ENCODE measurements at regions not wholly inside any gene's neighbourhood (a gene's known extent, or its start where the extent isn't known, plus 50 kb on each side); places are given as distances from the start of the nearest gene placed in this dataset.

- H3K4me3 ChIP-seq (ENCODE audit: insufficient read length, low read depth), result no peak overlapping the region
- H3K27me3 ChIP-seq (ENCODE audit: insufficient read depth, insufficient read length), result no peaks in the 10 kb centered on the region
- no peaks in the 10 kb centered on the region for H3K4me1 ChIP-seq (ENCODE audit: insufficient read depth, insufficient read length)
- H3K9ac ChIP-seq (ENCODE audit: insufficient read length, low read depth), result no peak overlapping the region
- no peaks in the 10 kb centered on the region for H3K36me3 ChIP-seq (ENCODE audit: insufficient read depth, insufficient read length, low read length)
- H3K9me3 ChIP-seq (ENCODE audit: insufficient read depth, low read length), result no peaks in the 10 kb centered on the region
- DNase-seq (ENCODE audit: low read depth, low spot score), result no peak
- TF ChIP-seq SUZ12 (IDR thresholded peaks at IDR 0.05; ENCODE audit: extremely low read depth, insufficient read depth, insufficient read length), result no peak
- TF ChIP-seq ZNF274 (IDR thresholded peaks at IDR 0.05; ENCODE audit: low read depth, low read length), result no peak
- TF ChIP-seq YY1 (IDR thresholded peaks at IDR 0.05; ENCODE audit: insufficient read depth, insufficient read length), result no peak
These were observed 69.4 kb upstream of the ARHGAP28 start for GRCh38 chr18:6659963-6660725.

GRCh38 chr18:6661692-6662415 is 67.7 kb upstream of the ARHGAP28 start:
- Histone ChIP-seq H3K9me3 (ENCODE audit: insufficient read depth, low read length) (no peaks in the 10 kb centered on the region), H3K9ac (ENCODE audit: insufficient read length, low read depth) (no peak overlapping the region), H3K27me3 (ENCODE audit: insufficient read depth, insufficient read length) (no peaks in the 10 kb centered on the region), H3K4me3 (ENCODE audit: insufficient read length, low read depth) (no peak overlapping the region), H3K4me1 (ENCODE audit: insufficient read depth, insufficient read length) (no peaks in the 10 kb centered on the region), H3K36me3 (ENCODE audit: insufficient read depth, insufficient read length, low read length) (no peaks in the 10 kb centered on the region)
- TF ChIP-seq SUZ12 (IDR thresholded peaks at IDR 0.05; ENCODE audit: extremely low read depth, insufficient read depth, insufficient read length) (no peak), ZNF274 (IDR thresholded peaks at IDR 0.05; ENCODE audit: low read depth, low read length) (no peak), YY1 (IDR thresholded peaks at IDR 0.05; ENCODE audit: insufficient read depth, insufficient read length) (no peak)
- no peak for DNase-seq (ENCODE audit: low read depth, low spot score)

DNA sequence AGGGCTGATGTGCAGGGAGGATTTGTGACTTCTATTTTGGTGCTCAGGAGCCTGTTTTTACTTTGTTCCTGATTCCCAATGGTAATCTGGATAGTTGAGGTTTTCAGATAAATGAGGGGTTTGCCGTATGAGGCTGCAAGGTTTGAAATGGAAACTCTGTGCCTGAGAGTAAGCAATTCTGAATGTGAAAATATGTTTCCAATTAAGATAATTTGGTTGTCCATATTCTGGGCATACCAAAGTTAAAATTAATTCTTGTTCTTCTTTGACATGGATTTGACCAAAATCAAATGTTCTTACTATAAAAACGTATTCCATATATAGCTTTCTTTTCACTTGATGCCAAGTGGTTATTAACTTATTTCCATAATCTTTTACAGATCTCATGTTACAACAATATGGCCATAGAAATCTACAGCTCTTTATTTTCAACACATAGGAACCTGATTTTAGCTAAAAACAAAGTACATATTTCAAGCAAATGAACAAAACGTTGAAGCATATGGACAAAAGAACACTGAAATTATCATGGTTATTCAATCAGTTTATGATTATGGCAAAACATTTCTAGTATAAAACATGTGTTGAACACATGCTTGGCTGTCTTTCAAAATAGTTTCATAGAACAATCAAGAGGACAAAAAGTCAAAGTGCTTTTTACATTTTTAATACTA is 63.4 kb upstream of the ARHGAP28 start:
- Histone ChIP-seq H3K27me3 (ENCODE audit: insufficient read depth, insufficient read length) (no peaks in the 10 kb centered on the region), H3K9me3 (ENCODE audit: insufficient read depth, low read length) (no peaks in the 10 kb centered on the region), H3K9ac (ENCODE audit: insufficient read length, low read depth) (no peak overlapping the region), H3K4me3 (ENCODE audit: insufficient read length, low read depth) (no peak overlapping the region), H3K36me3 (ENCODE audit: insufficient read depth, insufficient read length, low read length) (no peaks in the 10 kb centered on the region), H3K4me1 (ENCODE audit: insufficient read depth, insufficient read length) (no peaks in the 10 kb centered on the region)
- no peak for DNase-seq (ENCODE audit: low read depth, low spot score)
- no peak for TF ChIP-seq SUZ12 (IDR thresholded peaks at IDR 0.05; ENCODE audit: extremely low read depth, insufficient read depth, insufficient read length)
- TF ChIP-seq ZNF274 (IDR thresholded peaks at IDR 0.05; ENCODE audit: low read depth, low read length), result no peak
- no peak for TF ChIP-seq YY1 (IDR thresholded peaks at IDR 0.05; ENCODE audit: insufficient read depth, insufficient read length)

DNA sequence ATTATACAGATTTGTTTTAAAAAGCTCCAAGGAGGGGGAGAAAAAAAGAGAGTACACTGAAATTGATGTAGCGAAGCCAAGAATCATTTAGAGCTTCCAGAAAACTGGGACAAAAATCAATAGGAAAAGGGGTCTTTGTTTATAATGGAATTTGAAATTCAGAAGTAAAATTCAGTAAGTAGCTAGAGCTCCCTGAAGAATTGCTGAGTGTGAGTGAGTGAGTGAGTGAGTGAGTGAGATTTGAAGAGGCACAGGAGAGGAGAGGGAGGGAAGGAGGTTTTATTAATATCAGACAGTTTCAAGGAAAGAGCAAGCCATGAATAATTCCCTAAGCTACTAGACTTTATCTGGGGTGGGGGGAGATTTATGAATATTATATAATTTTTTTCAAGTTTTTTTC is 60.7 kb upstream of the ARHGAP28 start:
- no peaks in the 10 kb centered on the region for H3K4me1 ChIP-seq (ENCODE audit: insufficient read depth, insufficient read length)
- H3K4me3 ChIP-seq (ENCODE audit: insufficient read length, low read depth), result no peak overlapping the region
- H3K9ac ChIP-seq (ENCODE audit: insufficient read length, low read depth), result no peak overlapping the region
- no peaks in the 10 kb centered on the region for H3K27me3 ChIP-seq (ENCODE audit: insufficient read depth, insufficient read length)
- DNase-seq (ENCODE audit: low read depth, low spot score), result no peak
- TF ChIP-seq ZNF274 (IDR thresholded peaks at IDR 0.05; ENCODE audit: low read depth, low read length) (no peak), YY1 (IDR thresholded peaks at IDR 0.05; ENCODE audit: insufficient read depth, insufficient read length) (no peak), SUZ12 (IDR thresholded peaks at IDR 0.05; ENCODE audit: extremely low read depth, insufficient read depth, insufficient read length) (no peak)
- H3K9me3 ChIP-seq (ENCODE audit: insufficient read depth, low read length), result no peaks in the 10 kb centered on the region
- no peaks in the 10 kb centered on the region for H3K36me3 ChIP-seq (ENCODE audit: insufficient read depth, insufficient read length, low read length)

- Histone ChIP-seq H3K4me3 (ENCODE audit: insufficient read length, low read depth) (no peak overlapping the region), H3K9ac (ENCODE audit: insufficient read length, low read depth) (no peak overlapping the region), H3K27me3 (ENCODE audit: insufficient read depth, insufficient read length) (no peaks in the 10 kb centered on the region), H3K36me3 (ENCODE audit: insufficient read depth, insufficient read length, low read length) (no peaks in the 10 kb centered on the region), H3K9me3 (ENCODE audit: insufficient read depth, low read length) (no peaks in the 10 kb centered on the region), H3K4me1 (ENCODE audit: insufficient read depth, insufficient read length) (no peaks in the 10 kb centered on the region)
- TF ChIP-seq ZNF274 (IDR thresholded peaks at IDR 0.05; ENCODE audit: low read depth, low read length) (no peak), YY1 (IDR thresholded peaks at IDR 0.05; ENCODE audit: insufficient read depth, insufficient read length) (no peak), SUZ12 (IDR thresholded peaks at IDR 0.05; ENCODE audit: extremely low read depth, insufficient read depth, insufficient read length) (no peak)
- no peak for DNase-seq (ENCODE audit: low read depth, low spot score)
These were observed 56.7 kb upstream of the ARHGAP28 start for GRCh38 chr18:6672821-6673308.

GRCh38 chr18:6677086-6677485 is 52.4 kb upstream of the ARHGAP28 start:
- no peak for TF ChIP-seq YY1 (IDR thresholded peaks at IDR 0.05; ENCODE audit: insufficient read depth, insufficient read length)
- Histone ChIP-seq H3K9me3 (ENCODE audit: insufficient read depth, low read length) (no peaks in the 10 kb centered on the region), H3K9ac (ENCODE audit: insufficient read length, low read depth) (no peak overlapping the region), H3K4me1 (ENCODE audit: insufficient read depth, insufficient read length) (no peaks in the 10 kb centered on the region), H3K27me3 (ENCODE audit: insufficient read depth, insufficient read length) (no peaks in the 10 kb centered on the region), H3K4me3 (ENCODE audit: insufficient read length, low read depth) (no peak overlapping the region), H3K36me3 (ENCODE audit: insufficient read depth, insufficient read length, low read length) (no peaks in the 10 kb centered on the region)
- DNase-seq (ENCODE audit: low read depth, low spot score), result no peak

- no peaks in the 10 kb centered on the region for H3K4me1 ChIP-seq (ENCODE audit: insufficient read depth, insufficient read length)
- no peak overlapping the region for H3K4me3 ChIP-seq (ENCODE audit: insufficient read length, low read depth)
- H3K27me3 ChIP-seq (ENCODE audit: insufficient read depth, insufficient read length), result no peaks in the 10 kb centered on the region
- no peak for DNase-seq (ENCODE audit: low read depth, low spot score)
- no peaks in the 10 kb centered on the region for H3K36me3 ChIP-seq (ENCODE audit: insufficient read depth, insufficient read length, low read length)
- H3K9me3 ChIP-seq (ENCODE audit: insufficient read depth, low read length), result no peaks in the 10 kb centered on the region
- no peak overlapping the region for H3K9ac ChIP-seq (ENCODE audit: insufficient read length, low read depth)
- TF ChIP-seq YY1 (IDR thresholded peaks at IDR 0.05; ENCODE audit: insufficient read depth, insufficient read length) (no peak), SUZ12 (IDR thresholded peaks at IDR 0.05; ENCODE audit: extremely low read depth, insufficient read depth, insufficient read length) (no peak), ZNF274 (IDR thresholded peaks at IDR 0.05; ENCODE audit: low read depth, low read length) (no peak)
These were observed 50.3 kb upstream of the ARHGAP28 start for GRCh38 chr18:6679201-6679600.

Data from NT2/D1 (cell line).